ENCODE measurements at regions not wholly inside any gene's neighbourhood (a gene's known extent, or its start where the extent isn't known, plus 50 kb on each side); places are given as distances from the start of the nearest gene placed in this dataset.

DNA sequence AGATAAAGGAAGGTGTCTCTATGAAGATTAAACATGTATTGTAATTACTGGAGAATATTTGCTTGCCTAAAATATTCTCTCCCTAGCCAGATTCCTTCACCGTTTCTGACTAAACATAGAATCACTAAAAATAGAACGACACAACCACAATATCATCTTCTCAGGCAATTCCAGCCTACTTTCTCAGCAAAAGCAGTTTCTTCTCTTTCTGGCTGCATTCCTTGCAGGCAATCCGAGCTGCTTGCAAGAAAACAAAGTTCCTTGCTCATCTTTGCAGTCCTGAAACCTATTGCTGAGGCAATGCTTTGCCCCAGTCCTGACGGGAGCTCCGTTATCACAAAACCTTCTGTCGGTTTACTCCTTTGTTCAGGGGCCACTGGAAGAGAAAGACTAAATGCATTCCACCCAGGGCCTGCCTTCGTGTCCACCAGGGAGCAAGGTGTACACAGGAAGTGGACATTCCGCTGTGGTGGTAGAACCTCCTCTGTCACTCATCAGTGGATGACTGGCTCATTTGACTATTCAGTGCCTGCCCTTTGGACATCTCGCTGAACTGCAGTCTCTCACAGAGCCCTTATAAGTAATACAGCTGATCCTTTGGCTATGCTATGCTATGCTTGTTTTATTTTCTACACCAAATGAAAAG is 239.2 kb upstream of the DOK6 start:
- Histone ChIP-seq H3K9me3 (replicated peaks; ENCODE audit: control insufficient read depth, low read depth, low read length) (no peaks in the 10 kb centered on the region), H3K27ac (ENCODE audit: low read length) (no peak overlapping the region), H3K4me3 (ENCODE audit: low read length) (no peak overlapping the region), H3K4me1 (ENCODE audit: control insufficient read depth, insufficient read depth, low read length) (peaks cover 2% of the 10 kb centered on the region), H3K27me3 (ENCODE audit: control insufficient read depth, insufficient read depth, low read length) (no peaks in the 10 kb centered on the region), H3K36me3 (ENCODE audit: control insufficient read depth, insufficient read depth, low read length) (no peaks in the 10 kb centered on the region)
- WGBS (ENCODE audit: insufficient coverage), result 39% methylated on average over 5 of the region's 9 CpGs
- DNase-seq, result peak; percentile 42

DNA sequence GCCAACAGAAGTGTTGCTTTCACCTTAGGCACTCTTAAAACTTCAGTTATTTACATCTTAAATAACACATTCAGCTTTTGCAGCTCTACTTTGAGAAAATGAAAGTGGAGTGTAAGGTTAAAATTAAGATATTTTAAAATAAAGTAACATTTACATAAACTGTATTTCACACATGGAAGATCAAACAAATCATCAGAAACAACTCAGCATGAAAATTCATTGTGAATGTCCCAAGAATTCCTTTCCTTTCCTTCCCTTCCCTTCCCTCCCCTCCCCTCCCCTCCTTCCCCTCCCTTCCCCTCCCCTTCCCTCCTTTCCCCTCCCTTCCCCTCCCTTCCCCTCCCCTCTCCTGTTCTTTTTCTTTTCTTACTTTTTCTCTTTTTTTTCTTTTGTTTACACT is 238.0 kb upstream of the DOK6 start:
- Histone ChIP-seq H3K36me3 (ENCODE audit: control insufficient read depth, insufficient read depth, low read length) (no peaks in the 10 kb centered on the region), H3K27me3 (ENCODE audit: control insufficient read depth, insufficient read depth, low read length) (no peaks in the 10 kb centered on the region), H3K27ac (ENCODE audit: low read length) (no peak overlapping the region), H3K4me3 (ENCODE audit: low read length) (no peak overlapping the region), H3K9me3 (replicated peaks; ENCODE audit: control insufficient read depth, low read depth, low read length) (no peaks in the 10 kb centered on the region), H3K4me1 (ENCODE audit: control insufficient read depth, insufficient read depth, low read length) (peaks cover 2% of the 10 kb centered on the region)
- DNase-seq, result no peak

DNA sequence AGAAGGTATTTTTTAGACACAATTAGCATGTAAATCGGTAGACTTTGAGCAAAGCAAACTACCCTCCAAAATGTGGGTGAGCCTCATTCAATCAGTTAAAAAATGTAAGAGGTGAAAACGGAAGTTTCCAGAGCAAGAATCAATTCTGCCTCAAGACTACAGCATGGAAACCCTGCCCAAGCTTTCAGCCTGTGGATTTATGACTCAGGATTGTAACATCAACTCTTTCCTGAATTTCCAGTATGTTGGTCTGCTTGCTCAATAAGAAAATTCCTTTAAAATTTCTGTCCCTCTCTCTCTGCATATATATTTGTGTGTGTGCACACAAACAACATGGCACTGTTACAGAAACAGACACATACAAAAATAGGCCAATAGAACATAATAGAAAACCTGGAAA is 228.6 kb upstream of the DOK6 start:
- Histone ChIP-seq H3K4me1 (ENCODE audit: control insufficient read depth, insufficient read depth, low read length) (no peaks in the 10 kb centered on the region), H3K27me3 (ENCODE audit: control insufficient read depth, insufficient read depth, low read length) (no peaks in the 10 kb centered on the region), H3K4me3 (ENCODE audit: low read length) (no peak overlapping the region), H3K27ac (ENCODE audit: low read length) (no peak overlapping the region), H3K9me3 (replicated peaks; ENCODE audit: control insufficient read depth, low read depth, low read length) (no peaks in the 10 kb centered on the region), H3K36me3 (ENCODE audit: control insufficient read depth, insufficient read depth, low read length) (no peaks in the 10 kb centered on the region)
- no peak for DNase-seq
- WGBS (ENCODE audit: insufficient coverage), result no CpG with 5 or more reads among the region's 2 CpGs

DNA sequence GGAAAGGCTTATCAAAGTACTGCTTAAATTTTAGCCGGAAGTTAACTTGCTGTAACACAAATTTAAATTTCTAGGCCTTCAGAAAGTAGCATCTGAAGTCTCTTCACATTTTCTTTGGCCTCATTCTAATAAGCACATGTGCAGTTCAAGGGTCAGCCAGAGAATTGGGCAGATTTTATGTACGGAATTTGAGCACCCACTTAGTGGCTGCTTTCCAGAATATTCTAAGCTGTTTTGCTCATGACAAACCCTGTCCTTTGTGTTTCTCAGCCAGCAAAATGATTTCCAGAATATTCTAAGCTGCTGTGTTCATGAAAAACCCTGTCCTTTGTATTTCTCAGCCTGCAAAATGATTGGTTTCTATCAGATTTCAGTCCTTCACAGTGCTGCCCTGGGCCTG is 225.0 kb upstream of the DOK6 start:
- Histone ChIP-seq H3K9me3 (replicated peaks; ENCODE audit: control insufficient read depth, low read depth, low read length) (no peaks in the 10 kb centered on the region), H3K27ac (ENCODE audit: low read length) (no peak overlapping the region), H3K27me3 (ENCODE audit: control insufficient read depth, insufficient read depth, low read length) (no peaks in the 10 kb centered on the region), H3K4me1 (ENCODE audit: control insufficient read depth, insufficient read depth, low read length) (no peaks in the 10 kb centered on the region), H3K4me3 (ENCODE audit: low read length) (no peak overlapping the region), H3K36me3 (ENCODE audit: control insufficient read depth, insufficient read depth, low read length) (no peaks in the 10 kb centered on the region)
- WGBS (ENCODE audit: insufficient coverage), result 0% methylated on average over 1 of the region's 2 CpGs
- DNase-seq, result peak; percentile 11

DNA sequence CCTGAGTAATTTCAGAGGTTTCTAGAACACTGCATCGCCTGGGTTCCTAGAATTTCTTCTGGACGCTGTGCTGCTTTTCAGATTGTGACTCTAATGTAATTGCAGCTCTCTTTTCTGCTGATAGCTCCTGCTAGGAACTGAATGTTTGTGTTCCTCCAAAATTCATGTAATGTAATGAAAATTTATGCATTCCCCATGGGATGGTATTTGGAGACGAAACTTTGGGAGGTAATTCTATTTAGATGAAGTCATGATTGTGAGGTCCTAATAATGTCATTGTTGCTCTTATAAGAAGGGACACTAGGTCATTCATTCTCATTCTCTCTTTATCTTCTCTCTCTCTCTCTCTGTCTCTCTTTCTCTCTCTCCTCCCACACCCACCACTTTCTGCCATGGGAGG is 223.9 kb upstream of the DOK6 start:
- Histone ChIP-seq H3K27ac (ENCODE audit: low read length) (no peak overlapping the region), H3K36me3 (ENCODE audit: control insufficient read depth, insufficient read depth, low read length) (no peaks in the 10 kb centered on the region), H3K4me1 (ENCODE audit: control insufficient read depth, insufficient read depth, low read length) (no peaks in the 10 kb centered on the region), H3K27me3 (ENCODE audit: control insufficient read depth, insufficient read depth, low read length) (no peaks in the 10 kb centered on the region), H3K9me3 (replicated peaks; ENCODE audit: control insufficient read depth, low read depth, low read length) (no peaks in the 10 kb centered on the region), H3K4me3 (ENCODE audit: low read length) (no peak overlapping the region)
- DNase-seq, result peak; percentile 52
- WGBS (ENCODE audit: insufficient coverage), result no CpG with 5 or more reads among the region's 3 CpGs

DNA sequence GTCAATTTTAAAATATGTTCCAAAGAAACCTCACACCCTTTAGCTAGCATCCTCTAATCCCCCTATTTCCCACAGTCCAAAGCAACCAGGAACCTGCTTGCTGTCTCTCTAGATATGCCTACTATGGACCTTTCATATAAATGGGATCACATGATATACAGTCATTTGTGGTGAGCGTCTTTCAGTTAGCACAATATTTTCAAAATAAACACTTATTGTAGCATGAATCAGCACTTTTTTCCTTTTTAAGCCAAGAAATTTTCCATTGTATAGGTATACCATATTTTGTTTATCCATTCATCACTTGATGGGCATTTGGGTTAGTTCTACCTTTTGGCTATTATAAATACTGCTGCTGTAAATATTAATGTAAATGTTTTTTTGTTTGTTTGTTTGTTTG is 223.0 kb upstream of the DOK6 start:
- DNase-seq, result no peak
- no CpG with 5 or more reads among the region's 1 CpG for WGBS (ENCODE audit: insufficient coverage)
- no peak overlapping the region for H3K4me3 ChIP-seq (ENCODE audit: low read length)
- H3K27me3 ChIP-seq (ENCODE audit: control insufficient read depth, insufficient read depth, low read length), result no peaks in the 10 kb centered on the region
- no peaks in the 10 kb centered on the region for H3K36me3 ChIP-seq (ENCODE audit: control insufficient read depth, insufficient read depth, low read length)
- no peaks in the 10 kb centered on the region for H3K9me3 ChIP-seq (replicated peaks; ENCODE audit: control insufficient read depth, low read depth, low read length)
- no peaks in the 10 kb centered on the region for H3K4me1 ChIP-seq (ENCODE audit: control insufficient read depth, insufficient read depth, low read length)
- no peak overlapping the region for H3K27ac ChIP-seq (ENCODE audit: low read length)

DNA sequence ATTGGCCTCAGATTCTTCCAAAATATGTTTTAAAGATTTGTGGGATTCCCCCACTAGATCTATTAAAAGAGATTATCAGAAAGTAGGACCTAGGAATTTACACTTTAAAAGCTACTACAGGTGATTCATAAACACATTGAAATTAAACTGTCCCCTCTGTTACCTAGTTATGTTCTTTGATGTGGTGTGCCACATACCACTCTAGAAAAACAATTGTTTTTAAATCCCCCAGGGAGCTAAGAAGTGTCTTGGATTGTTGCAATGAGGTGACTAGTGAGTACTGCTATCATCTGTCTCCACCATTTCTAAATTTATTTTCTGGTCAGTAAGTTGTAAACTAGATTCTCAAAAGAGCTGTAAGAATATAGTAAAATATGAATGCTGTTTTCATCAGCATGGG is 214.5 kb upstream of the DOK6 start:
- DNase-seq, result no peak
- Histone ChIP-seq H3K36me3 (ENCODE audit: control insufficient read depth, insufficient read depth, low read length) (no peaks in the 10 kb centered on the region), H3K27me3 (ENCODE audit: control insufficient read depth, insufficient read depth, low read length) (no peaks in the 10 kb centered on the region), H3K27ac (ENCODE audit: low read length) (no peak overlapping the region), H3K9me3 (replicated peaks; ENCODE audit: control insufficient read depth, low read depth, low read length) (no peaks in the 10 kb centered on the region), H3K4me3 (ENCODE audit: low read length) (no peak overlapping the region), H3K4me1 (ENCODE audit: control insufficient read depth, insufficient read depth, low read length) (no peaks in the 10 kb centered on the region)

- H3K36me3 ChIP-seq (ENCODE audit: control insufficient read depth, insufficient read depth, low read length), result no peaks in the 10 kb centered on the region
- H3K27ac ChIP-seq (ENCODE audit: low read length), result no peak overlapping the region
- no peaks in the 10 kb centered on the region for H3K27me3 ChIP-seq (ENCODE audit: control insufficient read depth, insufficient read depth, low read length)
- H3K4me1 ChIP-seq (ENCODE audit: control insufficient read depth, insufficient read depth, low read length), result no peaks in the 10 kb centered on the region
- H3K4me3 ChIP-seq (ENCODE audit: low read length), result no peak overlapping the region
- no peaks in the 10 kb centered on the region for H3K9me3 ChIP-seq (replicated peaks; ENCODE audit: control insufficient read depth, low read depth, low read length)
- DNase-seq, result no peak
- no CpG with 5 or more reads among the region's 3 CpGs for WGBS (ENCODE audit: insufficient coverage)
Measured at GRCh38 chr18:69196336-69196735, 204.4 kb upstream of the DOK6 start.

DNA sequence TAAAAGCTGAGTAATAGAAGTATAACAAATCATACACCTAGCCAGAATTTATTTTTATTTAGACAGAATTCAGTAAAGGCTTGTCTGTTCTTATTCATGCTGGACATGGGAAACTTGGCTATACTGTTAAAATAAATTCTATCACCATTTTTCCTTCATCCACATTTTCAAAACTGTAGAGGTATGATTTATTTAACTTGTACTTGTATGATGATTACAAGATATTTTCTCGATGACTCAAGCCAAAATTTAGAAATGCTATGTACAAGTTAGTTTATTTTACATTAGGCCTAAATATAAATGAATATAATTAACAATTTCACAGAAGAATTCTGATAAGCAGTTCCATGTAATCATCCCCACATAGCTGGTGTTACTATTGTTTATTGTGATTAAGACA is 194.8 kb upstream of the DOK6 start:
- Histone ChIP-seq H3K27ac (ENCODE audit: low read length) (no peak overlapping the region), H3K27me3 (ENCODE audit: control insufficient read depth, insufficient read depth, low read length) (no peaks in the 10 kb centered on the region), H3K4me3 (ENCODE audit: low read length) (no peak overlapping the region), H3K4me1 (ENCODE audit: control insufficient read depth, insufficient read depth, low read length) (no peaks in the 10 kb centered on the region), H3K9me3 (replicated peaks; ENCODE audit: control insufficient read depth, low read depth, low read length) (no peaks in the 10 kb centered on the region), H3K36me3 (ENCODE audit: control insufficient read depth, insufficient read depth, low read length) (no peaks in the 10 kb centered on the region)
- no peak for DNase-seq
- no CpG with 5 or more reads among the region's 1 CpG for WGBS (ENCODE audit: insufficient coverage)

DNA sequence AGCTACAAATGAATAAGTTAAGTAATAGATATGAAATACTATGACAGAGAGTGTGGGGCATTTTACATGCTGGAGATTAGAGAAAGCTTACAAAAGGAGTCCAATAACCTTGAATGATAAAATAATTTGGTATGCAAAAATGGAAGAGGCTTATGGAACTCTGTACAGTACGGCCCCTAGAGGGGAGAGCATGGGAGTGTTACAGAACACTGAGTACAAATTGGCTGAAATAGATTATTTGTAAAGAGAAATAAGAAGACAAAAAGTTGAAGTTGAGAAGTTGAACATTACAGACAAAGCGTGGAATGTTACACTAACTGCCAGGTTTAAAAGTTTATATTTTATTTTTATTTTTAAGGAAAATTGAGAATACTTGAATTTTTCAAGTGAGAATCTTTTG is 192.1 kb upstream of the DOK6 start:
- 88% methylated on average over 1 of the region's 2 CpGs for WGBS (ENCODE audit: insufficient coverage)
- Histone ChIP-seq H3K36me3 (ENCODE audit: control insufficient read depth, insufficient read depth, low read length) (no peaks in the 10 kb centered on the region), H3K4me1 (ENCODE audit: control insufficient read depth, insufficient read depth, low read length) (no peaks in the 10 kb centered on the region), H3K27ac (ENCODE audit: low read length) (no peak overlapping the region), H3K4me3 (ENCODE audit: low read length) (no peak overlapping the region), H3K9me3 (replicated peaks; ENCODE audit: control insufficient read depth, low read depth, low read length) (no peaks in the 10 kb centered on the region), H3K27me3 (ENCODE audit: control insufficient read depth, insufficient read depth, low read length) (no peaks in the 10 kb centered on the region)
- DNase-seq, result peak; percentile 71

- H3K4me3 ChIP-seq (ENCODE audit: low read length), result no peak overlapping the region
- H3K9me3 ChIP-seq (replicated peaks; ENCODE audit: control insufficient read depth, low read depth, low read length), result no peaks in the 10 kb centered on the region
- H3K27ac ChIP-seq (ENCODE audit: low read length), result no peak overlapping the region
- no peaks in the 10 kb centered on the region for H3K4me1 ChIP-seq (ENCODE audit: control insufficient read depth, insufficient read depth, low read length)
- H3K27me3 ChIP-seq (ENCODE audit: control insufficient read depth, insufficient read depth, low read length), result no peaks in the 10 kb centered on the region
- no peaks in the 10 kb centered on the region for H3K36me3 ChIP-seq (ENCODE audit: control insufficient read depth, insufficient read depth, low read length)
- DNase-seq, result no peak
Measured at GRCh38 chr18:69209761-69210160, 190.9 kb upstream of the DOK6 start.

Data from muscle of leg (tissue), 3 donors.